HG03045 (cell line): ENCODE measurements at regions not wholly inside any gene's neighbourhood (a gene's known extent, or its start where the extent isn't known, plus 50 kb on each side); places are given as distances from the start of the nearest gene placed in this dataset.
A peak's percentile ranks its signal among the peaks of the same experiment; 100 is the strongest.

ENCODE experiments used
- ATAC-seq: cut with Tn5 transposase; IDR thresholded peaks from one replicate; pipeline ENCODE4 v1.9.1; 2021; ENCODE audit warnings: mild to moderate bottlenecking, moderate library complexity; ENCODE audit not compliant: unreplicated experiment

- ATAC-seq, result no peak
These were observed 276.2 kb upstream of the ATP2B1 start for GRCh38 chr12:89984846-89985245.

GRCh38 chr12:89983622-89984021 lies 275.0 kb upstream of the ATP2B1 start:
- ATAC-seq, result no peak

GRCh38 chr12:89980236-89980635 lies 271.6 kb upstream of the ATP2B1 start:
- ATAC-seq, result no peak

DNA sequence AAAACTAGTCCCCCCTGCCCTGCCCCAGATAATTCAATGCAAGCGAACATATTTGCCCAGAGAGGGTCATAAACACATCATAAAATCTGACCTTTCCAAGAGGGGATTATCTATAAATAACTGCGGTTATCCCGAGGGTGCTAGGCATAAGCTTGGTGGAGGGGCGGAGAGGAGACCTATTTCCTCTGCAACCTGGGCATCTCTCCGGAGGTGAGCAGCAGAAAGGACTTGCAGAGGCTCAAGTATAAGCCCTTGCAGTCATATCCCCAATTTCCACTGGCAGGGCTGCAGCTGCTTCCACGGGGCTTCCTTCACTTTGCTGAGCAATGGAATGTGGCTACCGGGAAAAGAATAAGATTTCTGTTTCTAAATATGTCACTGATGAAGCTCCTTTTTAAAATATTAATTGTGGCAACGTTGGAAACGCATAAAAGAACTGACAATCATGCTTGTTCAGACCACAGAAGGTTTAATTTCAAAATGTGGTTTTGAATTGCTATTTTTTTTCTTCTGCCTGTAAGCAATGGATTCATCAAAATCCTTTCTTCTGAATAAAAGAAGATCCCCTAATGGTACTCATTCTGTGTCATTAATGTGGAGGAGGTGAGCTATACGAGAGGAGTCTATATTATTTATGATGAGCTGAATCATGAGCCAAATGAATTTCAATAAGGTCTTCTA lies 268.9 kb upstream of the ATP2B1 start:
- no peak for ATAC-seq

DNA sequence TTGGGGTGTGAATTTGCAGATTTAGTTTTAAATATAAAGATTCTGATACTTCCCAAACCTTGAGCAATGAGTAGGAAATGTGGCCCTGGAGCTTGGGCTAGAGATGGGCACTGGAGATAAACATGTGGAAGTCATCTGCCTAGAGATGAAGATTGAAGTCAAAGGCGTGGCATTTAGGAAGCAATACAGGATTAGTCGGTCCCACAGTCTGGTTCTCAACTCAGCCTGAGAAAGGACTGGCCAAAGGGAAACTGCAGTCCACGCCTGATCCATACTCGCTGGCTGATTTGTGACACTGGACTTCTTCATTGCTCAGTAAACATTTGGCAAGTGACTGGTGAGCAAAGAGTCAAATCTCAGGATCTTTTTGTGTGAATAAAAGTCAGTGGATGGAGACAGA lies 268.2 kb upstream of the ATP2B1 start:
- no peak for ATAC-seq

- no peak for ATAC-seq
These were observed 266.9 kb upstream of the ATP2B1 start for GRCh38 chr12:89975574-89975973.

DNA sequence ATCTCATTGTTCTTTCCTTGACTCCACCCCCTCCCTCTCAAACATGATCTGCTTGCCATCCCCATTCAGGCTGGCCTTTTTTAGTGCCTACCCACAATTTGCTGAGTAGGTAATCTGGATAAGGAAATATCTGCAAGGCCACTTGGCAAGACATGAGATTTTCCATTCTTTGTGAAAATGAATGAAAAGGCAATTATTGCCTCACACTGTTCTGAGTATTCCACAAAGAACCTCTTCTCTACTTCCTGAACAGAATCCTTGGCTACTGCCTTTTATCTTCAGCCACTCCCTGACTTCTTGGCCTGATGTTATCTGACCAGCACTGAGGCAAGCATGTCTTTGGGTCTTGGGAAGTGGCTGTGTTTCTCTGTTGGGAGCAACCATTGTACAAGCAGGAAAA lies 263.2 kb upstream of the ATP2B1 start:
- ATAC-seq, result no peak

DNA sequence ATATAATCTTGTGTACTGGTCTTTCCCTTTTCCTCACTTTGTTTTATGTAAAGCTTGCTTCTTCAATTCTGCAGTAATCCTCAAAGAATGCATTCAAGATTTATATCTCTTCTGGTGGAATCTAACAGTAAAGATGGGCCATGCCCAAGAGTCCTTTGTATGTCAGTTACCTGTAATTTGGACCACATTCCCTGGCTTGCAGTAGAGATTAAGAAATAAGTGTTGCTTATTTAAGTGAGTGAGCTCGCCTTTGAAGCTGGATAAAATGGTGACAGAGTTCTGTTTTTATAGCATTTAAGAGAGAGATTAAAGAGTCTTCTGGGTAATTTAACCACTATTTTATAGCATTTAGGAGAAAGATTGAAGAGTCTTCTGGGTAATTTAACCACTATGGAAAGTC lies 262.1 kb upstream of the ATP2B1 start:
- no peak for ATAC-seq

GRCh38 chr12:89969093-89969492 lies 260.5 kb upstream of the ATP2B1 start:
- ATAC-seq, result no peak

DNA sequence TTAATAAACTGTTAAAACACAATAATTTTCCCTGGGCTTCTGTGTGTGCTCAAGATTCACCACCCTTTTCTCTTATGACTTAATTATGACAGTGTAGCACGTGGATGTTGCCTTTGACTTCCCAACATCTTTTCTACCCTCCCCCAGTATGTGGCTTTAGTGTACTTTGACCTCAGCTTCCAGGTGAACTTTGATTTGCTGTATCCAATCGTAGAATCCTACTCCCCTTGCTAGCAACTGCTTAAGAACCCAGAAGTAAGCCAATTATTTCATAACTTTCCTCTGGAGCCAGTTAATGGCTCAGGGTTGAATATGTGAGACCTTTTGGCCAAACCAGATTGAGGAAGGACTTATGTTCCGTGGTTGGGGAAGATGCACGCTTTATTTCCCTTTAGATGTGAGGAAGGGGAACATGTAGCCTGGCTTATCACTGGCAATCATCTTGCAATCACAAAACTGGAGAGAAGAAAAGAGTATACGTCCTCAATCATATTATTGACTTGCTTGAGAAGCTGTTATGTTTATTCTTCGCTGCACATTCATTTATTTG lies 259.6 kb upstream of the ATP2B1 start:
- ATAC-seq, result no peak

DNA sequence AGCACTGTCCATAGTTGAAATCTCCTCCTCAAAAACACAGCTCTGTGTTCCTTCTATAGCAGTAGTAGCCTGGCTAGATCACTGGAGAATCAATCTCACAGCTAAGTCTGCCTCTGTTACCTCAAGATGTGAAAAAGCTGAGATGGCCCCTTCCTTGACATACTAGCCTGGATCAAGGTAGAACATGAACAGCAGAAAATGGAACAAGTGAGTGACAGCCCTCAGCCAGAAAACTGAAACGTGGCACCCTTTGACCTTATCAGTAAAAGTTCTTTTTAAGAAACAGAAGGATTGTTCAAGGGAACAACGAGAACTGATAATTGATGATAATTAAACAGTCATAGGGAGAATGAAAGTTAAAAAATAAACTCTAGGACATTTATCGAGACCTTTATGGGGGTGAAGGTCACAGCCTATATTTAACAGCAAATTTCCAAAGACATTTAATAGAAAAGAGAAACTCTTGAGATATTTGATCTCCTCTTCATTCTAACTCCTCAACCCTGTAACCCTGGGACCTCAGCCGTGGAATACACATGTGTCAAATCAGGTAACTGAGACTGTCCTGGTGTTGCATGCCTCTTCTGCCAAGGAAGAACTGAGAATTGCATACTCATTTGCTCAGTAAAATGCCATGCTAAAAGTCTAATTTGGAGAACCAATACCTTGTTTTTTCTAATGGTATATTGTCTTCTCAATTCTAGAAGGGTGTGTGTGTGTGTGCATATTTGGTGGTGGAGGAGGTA lies 258.0 kb upstream of the ATP2B1 start:
- no peak for ATAC-seq

DNA sequence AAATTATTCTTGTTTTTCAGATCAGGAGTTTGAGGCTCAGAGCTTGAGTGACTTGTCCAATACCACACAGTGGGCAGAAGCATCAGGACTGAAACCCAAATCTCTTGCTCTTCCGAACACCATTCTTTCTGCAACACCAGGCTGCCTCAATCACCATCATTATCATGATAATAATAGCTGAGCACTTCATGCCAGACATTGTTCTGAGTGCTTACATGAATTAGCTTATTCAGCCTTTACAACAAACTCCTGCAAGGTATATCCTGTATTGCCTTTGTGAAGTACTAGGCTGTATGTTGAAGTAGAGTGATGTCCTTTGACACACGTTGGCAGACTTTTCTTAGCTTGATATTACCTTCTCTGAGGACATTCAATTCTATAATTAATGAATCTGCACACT lies 257.4 kb upstream of the ATP2B1 start:
- ATAC-seq, result no peak

DNA sequence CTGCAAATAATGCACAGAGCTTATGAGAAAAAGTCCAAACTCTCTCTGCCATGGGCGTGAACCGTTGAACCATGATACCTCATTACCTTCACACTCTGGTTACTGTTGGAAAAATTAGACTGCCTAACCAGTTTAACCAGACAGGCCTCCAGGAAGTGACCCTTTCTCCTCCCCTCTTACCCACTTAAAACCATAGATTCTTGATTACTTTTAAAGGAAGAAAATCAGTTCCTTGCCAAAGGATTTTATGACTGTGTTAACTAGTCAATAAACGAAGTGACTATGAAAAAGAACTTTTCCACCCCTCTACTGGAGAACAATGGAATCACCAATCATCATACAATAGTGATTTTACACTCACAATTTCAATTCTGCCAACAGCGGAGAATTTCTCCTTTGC lies 254.0 kb upstream of the ATP2B1 start:
- no peak for ATAC-seq

DNA sequence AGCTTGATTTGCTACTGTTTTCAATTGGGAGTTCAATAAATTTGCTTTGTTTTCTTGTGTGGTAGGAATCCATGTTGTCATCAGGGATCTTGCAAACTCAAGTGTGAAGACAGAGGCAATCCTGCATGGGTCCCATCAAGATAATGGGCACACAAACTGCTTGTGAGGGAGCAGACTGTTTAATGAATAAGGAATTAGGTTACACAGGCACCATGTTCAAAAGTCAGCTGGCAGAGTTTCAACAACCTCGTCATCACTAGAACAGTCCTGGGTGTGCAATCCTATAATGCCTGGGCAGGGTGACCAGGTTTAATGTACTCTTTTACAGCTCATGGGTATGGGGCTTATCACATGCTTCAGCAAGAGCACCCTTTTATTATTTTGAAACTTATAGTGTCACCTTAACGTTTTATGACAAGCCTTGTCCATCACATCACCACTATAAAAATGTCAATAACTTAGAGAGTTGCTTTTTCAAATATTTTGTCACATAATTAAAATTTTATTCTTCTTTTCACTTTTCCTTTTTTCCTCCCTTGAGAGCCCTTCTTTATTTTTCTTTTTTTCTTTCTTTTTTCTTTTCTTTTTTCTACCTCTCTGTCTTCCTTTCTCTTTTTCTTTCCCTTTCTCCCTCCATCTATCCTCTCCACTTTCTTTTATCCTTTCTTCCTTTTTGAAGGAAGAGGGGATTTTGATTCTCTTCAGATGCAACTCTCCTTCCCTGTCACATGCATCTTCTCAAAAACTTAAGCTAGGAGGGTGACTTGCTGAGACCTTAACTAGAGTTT lies 252.2 kb upstream of the ATP2B1 start:
- ATAC-seq, result no peak

DNA sequence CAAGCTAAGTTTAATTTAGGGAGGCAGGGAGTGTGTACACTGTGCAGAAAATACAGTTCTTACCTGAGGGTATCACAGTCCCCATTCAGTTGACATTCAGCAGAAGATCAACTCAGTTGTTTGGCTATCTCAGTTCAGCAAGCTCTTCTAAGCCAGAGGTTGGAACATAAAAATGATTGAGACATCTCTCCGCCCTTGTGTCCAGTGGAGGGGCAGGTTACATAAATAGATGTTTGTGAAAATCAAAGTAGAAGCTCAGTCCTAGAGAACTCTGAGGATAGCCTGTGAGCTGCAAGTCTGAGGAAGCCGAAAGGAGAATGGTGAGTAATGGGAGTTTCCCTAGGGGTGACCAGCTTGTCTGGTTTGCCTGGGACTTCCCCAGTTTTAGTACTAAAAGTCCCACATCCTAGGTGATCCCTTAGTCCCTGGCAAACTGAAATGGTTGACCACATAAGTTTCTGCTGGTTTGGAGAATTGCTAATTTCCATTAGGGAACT lies 251.4 kb upstream of the ATP2B1 start:
- peak; percentile 97 for ATAC-seq

DNA sequence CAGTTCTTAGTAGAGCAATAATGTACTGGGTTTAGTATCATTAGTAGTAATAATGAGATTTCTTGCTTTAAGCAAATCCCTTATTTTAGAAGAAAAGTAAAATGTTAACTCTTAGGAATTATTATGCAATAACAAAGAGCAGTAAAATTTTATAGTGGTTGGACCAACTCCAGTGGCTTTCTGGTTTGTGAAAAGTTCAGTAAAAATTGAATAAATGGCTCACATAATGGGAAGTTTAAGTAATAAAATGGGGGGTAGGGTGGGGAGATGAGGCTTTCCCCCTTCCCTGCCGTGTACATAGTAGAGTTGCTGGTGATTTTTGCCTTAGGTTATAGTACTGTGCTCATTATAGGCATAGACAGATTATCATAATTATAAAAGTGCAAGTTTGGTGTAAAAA lies 250.5 kb upstream of the ATP2B1 start:
- ATAC-seq, result no peak

- no peak for ATAC-seq
These were observed 245.6 kb upstream of the ATP2B1 start for GRCh38 chr12:89954259-89954658.

DNA sequence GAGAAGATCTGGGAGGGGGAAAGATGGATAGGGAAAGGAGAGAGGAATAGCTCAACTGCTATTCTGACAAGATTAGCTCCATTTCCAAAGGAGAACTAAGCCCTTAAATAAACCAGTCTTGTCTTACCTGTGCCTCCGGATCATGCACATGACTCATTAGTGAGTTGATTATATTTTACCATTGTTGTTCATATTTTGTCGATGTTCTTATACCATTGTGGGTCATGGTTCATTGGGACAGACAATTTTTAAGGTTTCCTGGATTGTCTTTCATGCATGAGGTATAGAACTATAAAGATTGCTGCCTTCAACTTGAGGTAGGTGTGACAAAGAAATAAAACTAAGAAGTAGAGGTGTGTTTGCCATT lies 243.0 kb upstream of the ATP2B1 start:
- no peak for ATAC-seq

GRCh38 chr12:89951050-89951693 lies 242.5 kb upstream of the ATP2B1 start:
- ATAC-seq, result peak; percentile 28

GRCh38 chr12:89950421-89950820 lies 241.8 kb upstream of the ATP2B1 start:
- ATAC-seq, result peak; percentile 36
